ENCODE measurements at regions not wholly inside any gene's neighbourhood (a gene's known extent, or its start where the extent isn't known, plus 50 kb on each side); places are given as distances from the start of the nearest gene placed in this dataset.

DNA sequence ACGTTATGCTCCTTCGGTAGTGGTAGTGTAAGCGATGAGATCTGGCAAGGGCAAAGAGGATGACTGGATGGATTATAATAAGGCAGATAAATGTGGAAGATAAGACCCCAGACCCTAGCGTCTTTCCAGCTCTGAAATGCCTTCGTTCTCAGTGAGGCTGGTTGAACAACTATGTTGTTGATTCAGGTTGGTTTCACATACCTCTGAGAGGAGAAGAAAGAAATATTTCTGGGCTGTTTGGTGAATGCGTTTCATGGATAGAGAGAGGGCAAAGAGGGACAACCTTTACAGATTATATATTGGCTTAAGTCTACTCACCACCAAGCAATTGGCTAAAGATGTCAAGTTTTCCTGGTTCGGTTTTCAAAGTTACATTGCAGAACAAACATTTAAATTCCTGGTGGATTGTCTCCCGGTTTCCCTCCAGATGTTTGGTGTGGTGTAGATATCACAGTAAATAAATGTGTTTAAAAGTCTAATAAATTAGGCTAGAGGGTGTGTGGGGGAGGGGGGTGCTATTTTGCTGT lies 190.1 kb upstream of the GLI2 start:
- no peak for DNase-seq (ENCODE audit: low read depth)
- no peak overlapping the region for H3K4me3 ChIP-seq (ENCODE audit: low read depth, low read length)

GRCh38 chr2:120546048-120546864 lies 189.4 kb upstream of the GLI2 start:
- DNase-seq (ENCODE audit: low read depth), result peak; percentile 75
- TF ChIP-seq, protein P1, sequence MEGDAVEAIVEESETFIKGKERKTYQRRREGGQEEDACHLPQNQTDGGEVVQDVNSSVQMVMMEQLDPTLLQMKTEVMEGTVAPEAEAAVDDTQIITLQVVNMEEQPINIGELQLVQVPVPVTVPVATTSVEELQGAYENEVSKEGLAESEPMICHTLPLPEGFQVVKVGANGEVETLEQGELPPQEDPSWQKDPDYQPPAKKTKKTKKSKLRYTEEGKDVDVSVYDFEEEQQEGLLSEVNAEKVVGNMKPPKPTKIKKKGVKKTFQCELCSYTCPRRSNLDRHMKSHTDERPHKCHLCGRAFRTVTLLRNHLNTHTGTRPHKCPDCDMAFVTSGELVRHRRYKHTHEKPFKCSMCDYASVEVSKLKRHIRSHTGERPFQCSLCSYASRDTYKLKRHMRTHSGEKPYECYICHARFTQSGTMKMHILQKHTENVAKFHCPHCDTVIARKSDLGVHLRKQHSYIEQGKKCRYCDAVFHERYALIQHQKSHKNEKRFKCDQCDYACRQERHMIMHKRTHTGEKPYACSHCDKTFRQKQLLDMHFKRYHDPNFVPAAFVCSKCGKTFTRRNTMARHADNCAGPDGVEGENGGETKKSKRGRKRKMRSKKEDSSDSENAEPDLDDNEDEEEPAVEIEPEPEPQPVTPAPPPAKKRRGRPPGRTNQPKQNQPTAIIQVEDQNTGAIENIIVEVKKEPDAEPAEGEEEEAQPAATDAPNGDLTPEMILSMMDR (IDR thresholded peaks at IDR 0.05; ENCODE audit: insufficient read depth, low read depth, low read length), result no peak
- H3K4me3 ChIP-seq (ENCODE audit: low read depth, low read length), result no peak overlapping the region

More for the DNA sequence above, 190.1 kb upstream of the GLI2 start:
- TF ChIP-seq, protein P1 (IDR thresholded peaks at IDR 0.05; ENCODE audit: insufficient read depth, low read depth, low read length), result no peak

DNA sequence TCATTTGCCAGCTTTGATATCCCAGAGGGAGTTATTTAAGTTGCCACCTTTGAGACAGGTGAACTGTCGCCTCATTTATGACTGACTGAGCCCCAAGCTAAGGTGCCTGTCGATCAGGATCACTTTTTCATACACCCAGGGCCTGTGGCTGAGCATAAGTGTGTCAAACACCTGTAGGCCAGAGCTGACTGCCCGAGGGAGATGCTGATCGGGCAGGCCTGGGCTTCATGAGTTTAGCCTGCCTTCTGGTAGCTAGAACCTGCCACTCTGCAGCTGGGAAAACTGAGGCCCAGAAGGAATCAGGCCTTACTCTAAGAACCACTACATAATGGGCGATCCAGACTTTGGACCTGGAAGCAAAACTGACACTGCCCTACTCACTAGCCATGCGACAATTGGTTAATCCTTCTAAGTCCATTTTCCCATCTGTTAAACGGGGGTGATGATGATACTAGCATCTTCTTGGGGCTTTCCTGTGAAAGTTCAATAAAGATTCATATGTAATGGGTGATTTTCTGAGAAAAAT lies 188.7 kb upstream of the GLI2 start:
- DNase-seq (ENCODE audit: low read depth), result no peak
- H3K4me3 ChIP-seq (ENCODE audit: low read depth, low read length), result no peak overlapping the region
- TF ChIP-seq, protein P1 (IDR thresholded peaks at IDR 0.05; ENCODE audit: insufficient read depth, low read depth, low read length), result no peak

DNA sequence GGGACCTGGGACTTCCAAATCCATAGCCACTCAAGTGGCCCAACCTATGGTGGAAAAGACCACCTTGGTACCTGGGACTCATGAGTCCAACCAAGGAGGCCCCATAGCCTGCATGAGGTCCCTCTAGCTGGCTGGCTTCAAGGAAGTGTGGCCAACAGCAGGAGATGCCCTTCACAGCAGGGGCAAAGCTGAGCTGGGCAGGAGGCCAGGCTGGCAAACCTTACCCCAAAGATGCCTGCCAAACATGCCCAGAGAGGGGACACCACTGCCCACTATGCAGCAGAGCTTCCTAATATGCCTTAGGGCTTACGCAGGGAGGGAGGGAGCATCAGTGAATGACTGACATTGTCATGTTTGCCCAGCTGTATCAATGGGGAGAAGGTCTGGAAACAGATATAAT lies 188.0 kb upstream of the GLI2 start:
- no peak overlapping the region for H3K4me3 ChIP-seq (ENCODE audit: low read depth, low read length)
- DNase-seq (ENCODE audit: low read depth), result no peak
- TF ChIP-seq, protein P1 (IDR thresholded peaks at IDR 0.05; ENCODE audit: insufficient read depth, low read depth, low read length), result no peak

DNA sequence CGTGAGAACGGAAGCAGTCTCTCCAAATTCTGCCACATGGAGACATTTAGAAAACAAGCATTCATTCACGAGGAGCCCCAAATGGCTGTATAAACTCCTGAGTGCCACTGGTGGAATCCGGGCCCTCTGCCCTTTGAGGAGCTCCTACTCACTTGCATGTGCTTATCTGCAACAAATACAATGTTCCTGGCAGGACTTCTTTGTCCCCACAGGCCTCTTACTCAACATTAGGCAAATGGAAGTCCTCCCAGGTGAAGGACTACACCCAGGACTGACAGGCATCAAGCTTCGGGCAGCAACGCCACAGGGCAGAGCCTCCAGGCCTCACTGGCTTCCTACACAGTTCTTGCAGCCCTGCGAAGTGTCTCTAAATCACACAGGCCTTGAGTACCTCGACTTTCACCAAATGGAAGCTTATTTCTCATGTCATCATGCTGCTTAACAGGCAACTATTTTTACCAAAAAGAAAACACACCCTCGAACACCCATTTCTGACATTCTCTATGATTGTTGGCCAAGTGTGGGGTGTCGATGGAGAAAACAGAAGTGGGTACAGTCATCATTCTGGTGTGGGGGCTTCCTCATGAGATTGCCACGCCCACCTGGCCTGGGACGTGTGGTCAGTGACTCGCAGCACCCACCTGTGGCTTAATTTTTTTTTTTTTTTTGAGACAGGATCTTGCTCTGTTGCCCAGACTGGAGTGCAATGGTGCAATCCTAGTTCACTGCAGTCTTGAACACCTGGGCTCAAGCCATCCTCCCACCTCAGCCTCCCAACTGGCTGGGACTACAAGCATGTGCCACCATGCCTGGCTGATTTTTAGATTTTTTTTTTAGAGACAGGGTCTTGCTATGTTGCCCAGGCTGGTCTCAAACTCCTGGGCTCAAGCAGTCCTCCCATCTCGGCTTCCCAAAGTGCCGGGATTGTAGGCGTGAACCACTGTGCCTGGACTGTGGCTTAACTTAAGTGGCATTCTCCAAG lies 186.8 kb upstream of the GLI2 start:
- no peak for DNase-seq (ENCODE audit: low read depth)
- H3K4me3 ChIP-seq (ENCODE audit: low read depth, low read length), result no peak overlapping the region
- TF ChIP-seq, protein P1 (IDR thresholded peaks at IDR 0.05; ENCODE audit: insufficient read depth, low read depth, low read length), result no peak

DNA sequence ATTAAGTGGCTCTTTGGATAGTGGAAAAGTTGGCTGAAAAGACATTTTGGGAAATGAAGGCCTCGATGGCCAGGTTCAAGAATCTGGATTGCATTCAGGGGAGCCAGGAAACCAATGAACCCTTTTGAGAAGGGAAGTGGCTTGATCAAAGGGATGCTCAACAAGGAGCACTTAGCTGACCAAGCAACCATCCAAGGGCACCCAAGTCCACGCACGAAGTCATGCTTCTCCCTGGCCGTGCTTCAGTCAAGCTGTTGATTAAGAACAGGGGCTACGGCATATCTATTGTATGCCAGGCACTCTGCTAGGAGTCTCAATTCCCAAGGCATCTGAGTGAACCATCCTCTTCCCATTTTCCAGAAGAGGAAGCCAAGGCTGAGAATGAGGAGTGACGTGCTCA lies 185.8 kb upstream of the GLI2 start:
- no peak for DNase-seq (ENCODE audit: low read depth)
- TF ChIP-seq, protein P1 (IDR thresholded peaks at IDR 0.05; ENCODE audit: insufficient read depth, low read depth, low read length), result no peak
- no peak overlapping the region for H3K4me3 ChIP-seq (ENCODE audit: low read depth, low read length)
